ENCODE measurements at regions not wholly inside any gene's neighbourhood (a gene's known extent, or its start where the extent isn't known, plus 50 kb on each side); places are given as distances from the start of the nearest gene placed in this dataset.

- Histone ChIP-seq H3K4me3 (replicated peaks in 1 of 2; ENCODE audit: low read depth in 1 of 2, low read length in 2 of 2) (no peak overlapping the region), H3K79me2 (ENCODE audit: insufficient read depth, low read length) (no peaks in the 10 kb centered on the region), H3K27me3 (ENCODE audit: insufficient read depth, low read length) (no peaks in the 10 kb centered on the region), H3K4me2 (ENCODE audit: low read length) (no peak overlapping the region), H3K9ac (ENCODE audit: low read length) (no peak overlapping the region), H3K4me1 (ENCODE audit: control insufficient read depth in 1 of 2, insufficient read depth in 2 of 2, low read length in 2 of 2) (no peaks in the 10 kb centered on the region), H3K9me3 (ENCODE audit: control insufficient read depth in 1 of 2, insufficient read depth in 1 of 2, low read depth in 1 of 2, low read length in 2 of 2) (no peaks in the 10 kb centered on the region), H3K27ac (ENCODE audit: low read depth, low read length) (no peak overlapping the region), H2AFZ (ENCODE audit: low read depth, low read length, poor library complexity, severe bottlenecking) (peak overlapping the region; percentile 25), H3K36me3 (ENCODE audit: control insufficient read depth in 1 of 2, insufficient read depth in 2 of 2, low read length in 2 of 2) (no peaks in the 10 kb centered on the region), H3K9me2 (ENCODE audit: insufficient read depth) (no peaks in the 10 kb centered on the region), H4K20me1 (ENCODE audit: insufficient read depth) (no peaks in the 10 kb centered on the region)
- POLR2A ChIA-PET: no interaction called here
- intact Hi-C loops (cut with micrococcal nuclease): loop anchor here (10.0 kb wide), 1 partner anchor 208 kb away; no protein-coding TSS in a partner anchor
- RAD21 ChIA-PET (ENCODE audit: low non-redundant PET in 1 of 2, low total read pairs in 2 of 2, uncharacterized antibody in 2 of 2, unreplicated experiment in 2 of 2): no interaction called here
- no peak for ATAC-seq
- TF ChIP-seq CEBPB (IDR thresholded peaks at IDR 0.05; ENCODE audit: low read depth): no peak
- no TSS peak for BruUV-seq (replicated peaks)
- CTCF ChIA-PET: no interaction called here
- no peak for DNase-seq (ENCODE audit: low read depth, low spot score)
Observed at GRCh38 chr1:233512538-233512937, 101.4 kb upstream of the KCNK1 start.

GRCh38 chr1:233513431-233513830 lies 100.5 kb upstream of the KCNK1 start:
- no peak overlapping the region for H3K9ac ChIP-seq (ENCODE audit: low read length)
- DNase-seq (ENCODE audit: low read depth, low spot score): no peak
- TF ChIP-seq CEBPB (IDR thresholded peaks at IDR 0.05; ENCODE audit: low read depth) (no peak), REST (IDR thresholded peaks at IDR 0.05; ENCODE audit: low read depth) (no peak), FOSL1 (IDR thresholded peaks at IDR 0.05; ENCODE audit: low read depth) (no peak), SP1 (IDR thresholded peaks at IDR 0.05; ENCODE audit: low read depth) (no peak), CTCF (IDR thresholded peaks at IDR 0.05 in 2 of 3, conservative IDR thresholded peaks at IDR 0.05 in 1 of 3; ENCODE audit: borderline replicate concordance in 1 of 3, insufficient read depth in 1 of 3, low read depth in 2 of 3, low read length in 2 of 3) (no peak)
- intact Hi-C loops (cut with micrococcal nuclease): loop anchor here (10.0 kb wide), 1 partner anchor 209 kb away; no protein-coding TSS in a partner anchor
- H4K20me1 ChIP-seq (ENCODE audit: insufficient read depth): no peaks in the 10 kb centered on the region
- no TSS peak for BruUV-seq (replicated peaks)
- peaks cover 0 to 6% of the 10 kb centered on the region in 2 experiments; a peak in 2 of 4 replicates for H3K4me1 ChIP-seq (ENCODE audit: control insufficient read depth in 1 of 2, insufficient read depth in 2 of 2, low read length in 2 of 2)
- H3K36me3 ChIP-seq (ENCODE audit: control insufficient read depth in 1 of 2, insufficient read depth in 2 of 2, low read length in 2 of 2): no peaks in the 10 kb centered on the region
- ChIA-PET CTCF (no interaction called here), RAD21 (ENCODE audit: low non-redundant PET in 1 of 2, low total read pairs in 2 of 2, uncharacterized antibody in 2 of 2, unreplicated experiment in 2 of 2) (no interaction called here), POLR2A (no interaction called here)
- H3K4me3 ChIP-seq (replicated peaks in 1 of 2; ENCODE audit: low read depth in 1 of 2, low read length in 2 of 2): no peak overlapping the region
- H3K27me3 ChIP-seq (ENCODE audit: insufficient read depth, low read length): no peaks in the 10 kb centered on the region
- no peak overlapping the region for H3K27ac ChIP-seq (ENCODE audit: low read depth, low read length)
- H3K9me3 ChIP-seq (ENCODE audit: control insufficient read depth in 1 of 2, insufficient read depth in 1 of 2, low read depth in 1 of 2, low read length in 2 of 2): no peaks in the 10 kb centered on the region
- H3K4me2 ChIP-seq (ENCODE audit: low read length): no peak overlapping the region
- no peaks in the 10 kb centered on the region for H3K9me2 ChIP-seq (ENCODE audit: insufficient read depth)
- no peaks in the 10 kb centered on the region for H3K79me2 ChIP-seq (ENCODE audit: insufficient read depth, low read length)
- ATAC-seq: no peak
- no peak overlapping the region for H2AFZ ChIP-seq (ENCODE audit: low read depth, low read length, poor library complexity, severe bottlenecking)
